PC-9 (cell line): ENCODE measurements at regions not wholly inside any gene's neighbourhood (a gene's known extent, or its start where the extent isn't known, plus 50 kb on each side); places are given as distances from the start of the nearest gene placed in this dataset.

ENCODE experiments used
- EZH2 ChIP-seq: fragments of 200-600 bp; sonication (generic); IDR thresholded peaks from 2 replicates; pipeline ENCODE4 v1.8.0; 2017; ENCODE audit warnings: antibody characterized with exemption, low read depth
- TF ChIP-seq, protein P1 (sequence below): fragments of 200-600 bp; sonication (generic); conservative IDR thresholded peaks from 2 replicates; pipeline ENCODE4 v1.6.1; 2017; ENCODE audit warnings: mixed run types, antibody characterized with exemption, mild to moderate bottlenecking, moderate library complexity

DNA sequence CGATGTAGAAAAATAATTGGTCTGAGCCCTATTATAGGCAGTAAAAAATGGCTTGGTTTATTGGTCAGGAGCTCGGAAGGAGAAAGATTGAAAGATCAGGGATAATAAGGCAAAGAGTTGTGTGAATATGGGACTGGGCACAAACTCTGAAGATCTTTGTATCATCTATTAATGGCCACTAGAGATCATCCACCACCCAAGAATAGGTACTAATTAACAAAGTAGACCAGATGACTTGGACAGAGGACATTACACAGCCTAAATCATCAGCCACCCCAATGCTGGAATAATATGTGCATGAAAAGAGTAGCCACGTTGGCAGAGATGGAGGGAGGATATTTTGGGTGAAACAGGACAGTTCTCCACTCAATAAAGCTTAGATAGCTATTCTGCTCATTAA lies 364.1 kb downstream of the EFNA5 start:
- TF ChIP-seq, protein P1, sequence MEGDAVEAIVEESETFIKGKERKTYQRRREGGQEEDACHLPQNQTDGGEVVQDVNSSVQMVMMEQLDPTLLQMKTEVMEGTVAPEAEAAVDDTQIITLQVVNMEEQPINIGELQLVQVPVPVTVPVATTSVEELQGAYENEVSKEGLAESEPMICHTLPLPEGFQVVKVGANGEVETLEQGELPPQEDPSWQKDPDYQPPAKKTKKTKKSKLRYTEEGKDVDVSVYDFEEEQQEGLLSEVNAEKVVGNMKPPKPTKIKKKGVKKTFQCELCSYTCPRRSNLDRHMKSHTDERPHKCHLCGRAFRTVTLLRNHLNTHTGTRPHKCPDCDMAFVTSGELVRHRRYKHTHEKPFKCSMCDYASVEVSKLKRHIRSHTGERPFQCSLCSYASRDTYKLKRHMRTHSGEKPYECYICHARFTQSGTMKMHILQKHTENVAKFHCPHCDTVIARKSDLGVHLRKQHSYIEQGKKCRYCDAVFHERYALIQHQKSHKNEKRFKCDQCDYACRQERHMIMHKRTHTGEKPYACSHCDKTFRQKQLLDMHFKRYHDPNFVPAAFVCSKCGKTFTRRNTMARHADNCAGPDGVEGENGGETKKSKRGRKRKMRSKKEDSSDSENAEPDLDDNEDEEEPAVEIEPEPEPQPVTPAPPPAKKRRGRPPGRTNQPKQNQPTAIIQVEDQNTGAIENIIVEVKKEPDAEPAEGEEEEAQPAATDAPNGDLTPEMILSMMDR, result no peak
- no peak for TF ChIP-seq EZH2
